Lower lobe of right lung (tissue), 2 donors: ENCODE measurements at regions not wholly inside any gene's neighbourhood (a gene's known extent, or its start where the extent isn't known, plus 50 kb on each side); places are given as distances from the start of the nearest gene placed in this dataset.

Experiments
- ATAC-seq, 2 donors: fragments of 200-7000 bp; cut with Tn5 transposase; one replicate each; pipeline ENCODE4 v1.9.1; 2020 to 2022; ENCODE audit warnings: mild to moderate bottlenecking in 2 of 2, moderate library complexity in 2 of 2
- DNase-seq: peaks from one replicate; pipeline ENCODE4 v3.0.0-alpha.2; 2020
- H3K27ac ChIP-seq: fragments of 200-600 bp; one replicate; pipeline ENCODE4 v1.8.0; 2022
- H3K27me3 ChIP-seq: fragments of 200-600 bp; one replicate; pipeline ENCODE4 v1.8.0; 2022; ENCODE audit warnings: low read depth
- H3K36me3 ChIP-seq: fragments of 200-600 bp; one replicate; pipeline ENCODE4 v1.8.0; 2022; ENCODE audit warnings: mild to moderate bottlenecking
- H3K4me1 ChIP-seq: fragments of 200-600 bp; one replicate; pipeline ENCODE4 v1.8.0; 2022
- H3K4me3 ChIP-seq: fragments of 200-600 bp; one replicate; pipeline ENCODE4 v1.8.0; 2022; ENCODE audit warnings: mild to moderate bottlenecking
- H3K9me3 ChIP-seq: fragments of 200-600 bp; one replicate; pipeline ENCODE4 v1.8.0; 2022
- CTCF ChIP-seq: fragments of 200-600 bp; IDR thresholded peaks from one replicate; pipeline ENCODE4 v1.8.0; 2022; ENCODE audit warnings: antibody characterized with exemption, mild to moderate bottlenecking
- intact Hi-C: fragments of 100-400 bp; cut with DNase I; formaldehyde crosslinking; loops from one replicate; pipeline ENCODE4 v1.11.0; 2022
- donor health status: DM: no; HTN: yes; CAD: no; lungs with severe emphysema.

GRCh38 chr1:222283147-222283768 is 264.6 kb downstream of the HHIPL2 start:
- TF ChIP-seq CTCF, result no peak
- Histone ChIP-seq H3K4me1 (no peaks in the 10 kb centered on the region), H3K27ac (no peak overlapping the region), H3K27me3 (no peaks in the 10 kb centered on the region), H3K4me3 (no peak overlapping the region), H3K9me3 (no peaks in the 10 kb centered on the region), H3K36me3 (no peaks in the 10 kb centered on the region)
- ATAC-seq (no peak), DNase-seq (no peak)
- intact Hi-C loops, result no loop called here

GRCh38 chr1:222279591-222279990 is 268.3 kb downstream of the HHIPL2 start:
- Histone ChIP-seq H3K4me1 (no peaks in the 10 kb centered on the region), H3K27me3 (no peaks in the 10 kb centered on the region), H3K9me3 (no peaks in the 10 kb centered on the region), H3K36me3 (no peaks in the 10 kb centered on the region), H3K27ac (no peak overlapping the region), H3K4me3 (no peak overlapping the region)
- no peak for DNase-seq
- no peak for TF ChIP-seq CTCF
- intact Hi-C loops, result no loop called here
- no peak for ATAC-seq

- H3K4me3 ChIP-seq, result no peak overlapping the region
- DNase-seq, result no peak
These were observed 269.4 kb downstream of the HHIPL2 start for GRCh38 chr1:222278501-222278900.

GRCh38 chr1:222275729-222276465 is 272.0 kb downstream of the HHIPL2 start:
- no peak for ATAC-seq

More at GRCh38 chr1:222278501-222278900, 269.4 kb downstream of the HHIPL2 start:
- Histone ChIP-seq H3K36me3 (no peaks in the 10 kb centered on the region), H3K4me1 (no peaks in the 10 kb centered on the region), H3K9me3 (no peaks in the 10 kb centered on the region), H3K27ac (no peak overlapping the region), H3K27me3 (no peaks in the 10 kb centered on the region)
- ATAC-seq, result no peak
- TF ChIP-seq CTCF, result no peak
- intact Hi-C loops, result no loop called here

GRCh38 chr1:222275001-222275728 is 272.7 kb downstream of the HHIPL2 start:
- Histone ChIP-seq H3K4me1 (no peaks in the 10 kb centered on the region), H3K9me3 (no peaks in the 10 kb centered on the region), H3K36me3 (no peaks in the 10 kb centered on the region), H3K27me3 (no peaks in the 10 kb centered on the region), H3K27ac (no peak overlapping the region), H3K4me3 (no peak overlapping the region)
- DNase-seq, result no peak
- ATAC-seq, result no peak
- intact Hi-C loops, result no loop called here
- TF ChIP-seq CTCF, result no peak

More at GRCh38 chr1:222275729-222276465, 272.0 kb downstream of the HHIPL2 start:
- no peaks in the 10 kb centered on the region for H3K4me1 ChIP-seq
- no peak for TF ChIP-seq CTCF
- no peaks in the 10 kb centered on the region for H3K36me3 ChIP-seq
- no peak for DNase-seq
- no peak overlapping the region for H3K27ac ChIP-seq
- intact Hi-C loops, result no loop called here
- H3K4me3 ChIP-seq, result no peak overlapping the region
- no peaks in the 10 kb centered on the region for H3K27me3 ChIP-seq
- no peaks in the 10 kb centered on the region for H3K9me3 ChIP-seq
